SK-N-SH treated with all-trans-retinoic acid at 6 μM for 48 hours (cell line): ENCODE measurements at regions not wholly inside any gene's neighbourhood (a gene's known extent, or its start where the extent isn't known, plus 50 kb on each side); places are given as distances from the start of the nearest gene placed in this dataset.

Experiments used
- ATAC-seq: fragments of 200-7000 bp; cut with Tn5 transposase; 3 replicates; pipeline ENCODE4 v1.9.1; 2020; ENCODE audit warnings: mild to moderate bottlenecking, moderate library complexity
- ARNTL ChIP-seq: fragments of 450-650 bp; formaldehyde crosslinking; IDR thresholded peaks from 2 replicates; pipeline ENCODE4 v1.5.0; 2020; ENCODE audit warnings: low read depth, mild to moderate bottlenecking, moderate library complexity, borderline replicate concordance
- BACH2 ChIP-seq: fragments of 250-450 bp; sonication (Bioruptor Pico); IDR thresholded peaks from 2 replicates; pipeline ENCODE4 v1.9.0; 2021; ENCODE audit warnings: mild to moderate bottlenecking, borderline replicate concordance
- CSDC2 ChIP-seq: fragments of 250-450 bp; sonication (Bioruptor Pico); IDR thresholded peaks from 2 replicates; pipeline ENCODE4 v1.5.0; 2020; ENCODE audit warnings: mild to moderate bottlenecking, moderate library complexity
- CSRNP3 ChIP-seq: fragments of 250-450 bp; sonication (Bioruptor Pico); IDR thresholded peaks from 2 replicates; pipeline ENCODE4 v1.5.1; 2021; ENCODE audit warnings: mild to moderate bottlenecking, moderate library complexity
- ESRRG ChIP-seq: fragments of 250-450 bp; sonication (Bioruptor Pico); IDR thresholded peaks from 2 replicates; pipeline ENCODE4 v1.6.1; 2021; ENCODE audit warnings: mild to moderate bottlenecking
- GLIS3 ChIP-seq: fragments of 250-450 bp; sonication (Bioruptor Pico); IDR thresholded peaks from 2 replicates; pipeline ENCODE4 v1.5.0; 2020; ENCODE audit warnings: mild to moderate bottlenecking, moderate library complexity
- ISL1 ChIP-seq: fragments of 250-450 bp; sonication (Bioruptor Pico); IDR thresholded peaks from 2 replicates; pipeline ENCODE4 v2.1.2; 2022; ENCODE audit warnings: mild to moderate bottlenecking, moderate library complexity
- OSR1 ChIP-seq: fragments of 250-450 bp; sonication (Bioruptor Pico); IDR thresholded peaks from 2 replicates; pipeline ENCODE4 v1.8.0; 2022; ENCODE audit warnings: moderate library complexity, mild to moderate bottlenecking, inconsistent platforms
- PATZ1 ChIP-seq: fragments of 250-450 bp; sonication (Bioruptor Pico); IDR thresholded peaks from 2 replicates; pipeline ENCODE4 v1.8.0; 2020; ENCODE audit warnings: mild to moderate bottlenecking, moderate library complexity, borderline replicate concordance
- POU6F1 ChIP-seq: fragments of 250-450 bp; sonication (Bioruptor Pico); IDR thresholded peaks from 2 replicates; pipeline ENCODE4 v1.8.0; 2021; ENCODE audit warnings: low read depth, mild to moderate bottlenecking, moderate library complexity, borderline replicate concordance
- PPARA ChIP-seq: fragments of 250-450 bp; sonication (Bioruptor Pico); IDR thresholded peaks from 2 replicates; pipeline ENCODE4 v1.5.0; 2020; ENCODE audit warnings: mild to moderate bottlenecking, borderline replicate concordance
- RARB ChIP-seq: fragments of 250-450 bp; sonication (Bioruptor Pico); IDR thresholded peaks from 2 replicates; pipeline ENCODE4 v1.8.0; 2021; ENCODE audit warnings: mild to moderate bottlenecking, moderate library complexity
- SNAI2 ChIP-seq: fragments of 250-450 bp; sonication (Bioruptor Pico); IDR thresholded peaks from 2 replicates; pipeline ENCODE4 v1.5.0; 2020; ENCODE audit warnings: mild to moderate bottlenecking, moderate library complexity
- TCF4 ChIP-seq: fragments of 250-450 bp; sonication (Bioruptor Pico); IDR thresholded peaks from 2 replicates; pipeline ENCODE4 v1.8.0; 2021; ENCODE audit warnings: mild to moderate bottlenecking, moderate library complexity, borderline replicate concordance
- TOX ChIP-seq: fragments of 250-450 bp; sonication (Bioruptor Pico); IDR thresholded peaks from 2 replicates; pipeline ENCODE4 v1.8.0; 2021; ENCODE audit warnings: mild to moderate bottlenecking, moderate library complexity, borderline replicate concordance
- ZFP3 ChIP-seq: fragments of 250-450 bp; sonication (Bioruptor Pico); IDR thresholded peaks from 2 replicates; pipeline ENCODE4 v1.5.0; 2020; ENCODE audit warnings: mild to moderate bottlenecking, moderate library complexity
- ZFP30 ChIP-seq: fragments of 450-650 bp; formaldehyde crosslinking; IDR thresholded peaks from 2 replicates; pipeline ENCODE4 v1.5.0; 2022; ENCODE audit warnings: mild to moderate bottlenecking, moderate library complexity
- ZNF565 ChIP-seq: fragments of 450-650 bp; formaldehyde crosslinking; conservative IDR thresholded peaks from 2 replicates; pipeline ENCODE4 v1.5.0; 2020; ENCODE audit warnings: low read depth, mild to moderate bottlenecking, moderate library complexity
- ZNF70 ChIP-seq: fragments of 450-650 bp; formaldehyde crosslinking; IDR thresholded peaks from 2 replicates; pipeline ENCODE4 v1.5.0; 2020; ENCODE audit warnings: mild to moderate bottlenecking, moderate library complexity
- ZNF8 ChIP-seq: fragments of 450-650 bp; formaldehyde crosslinking; IDR thresholded peaks from 2 replicates; pipeline ENCODE4 v1.5.0; 2020; ENCODE audit warnings: mild to moderate bottlenecking, moderate library complexity

- TF ChIP-seq RARB (CRISPR knock-in tag) (no peak), ZFP30 (no peak), SNAI2 (no peak), CSRNP3 (no peak), OSR1 (no peak), TOX (no peak), ZFP3 (CRISPR knock-in tag) (no peak), POU6F1 (CRISPR knock-in tag) (no peak), ISL1 (CRISPR knock-in tag) (no peak)
- no peak for ATAC-seq
Observed at GRCh38 chr4:38396845-38397547, 267.0 kb upstream of the KLF3 start.

GRCh38 chr4:38400946-38401345, 263.1 kb upstream of the KLF3 start:
- ATAC-seq: no peak

GRCh38 chr4:38406243-38406642, 257.8 kb upstream of the KLF3 start:
- no peak for ATAC-seq
- TF ChIP-seq TCF4 (CRISPR knock-in tag) (no peak), ZNF565 (no peak), ZFP30 (no peak), ESRRG (no peak), ZFP3 (CRISPR knock-in tag) (no peak), POU6F1 (CRISPR knock-in tag) (no peak), GLIS3 (CRISPR knock-in tag) (no peak), OSR1 (no peak), CSDC2 (no peak), CSRNP3 (no peak), BACH2 (CRISPR knock-in tag) (no peak), ARNTL (CRISPR knock-in tag) (no peak), ZNF8 (no peak), ZNF70 (CRISPR knock-in tag) (no peak), PATZ1 (CRISPR knock-in tag) (no peak), SNAI2 (no peak), PPARA (CRISPR knock-in tag) (no peak)

More at GRCh38 chr4:38400946-38401345, 263.1 kb upstream of the KLF3 start:
- TF ChIP-seq ZFP30: no peak

GRCh38 chr4:38409852-38410251, 254.1 kb upstream of the KLF3 start:
- ATAC-seq: no peak
- TF ChIP-seq BACH2 (CRISPR knock-in tag) (no peak), PATZ1 (CRISPR knock-in tag) (no peak), ISL1 (CRISPR knock-in tag) (no peak), OSR1 (no peak), SNAI2 (no peak), TCF4 (CRISPR knock-in tag) (no peak), TOX (no peak), GLIS3 (CRISPR knock-in tag) (no peak)
